ENCODE measurements at regions not wholly inside any gene's neighbourhood (a gene's known extent, or its start where the extent isn't known, plus 50 kb on each side); places are given as distances from the start of the nearest gene placed in this dataset.

GRCh38 chr12:5294274-5295070 lies 137.4 kb upstream of the NTF3 start:
- Histone ChIP-seq H3K4me2 (no peak overlapping the region), H3K4me3 (no peak overlapping the region), H2AFZ (replicated peaks) (no peak overlapping the region), H3K36me3 (no peaks in the 10 kb centered on the region), H3K27ac (no peak overlapping the region), H3K9ac (no peak overlapping the region), H3K4me1 (no peaks in the 10 kb centered on the region), H3K9me3 (ENCODE audit: low read depth) (no peaks in the 10 kb centered on the region), H4K20me1 (ENCODE audit: low read depth) (no peaks in the 10 kb centered on the region), H3K27me3 (no peaks in the 10 kb centered on the region), H3K79me2 (ENCODE audit: low read depth) (no peaks in the 10 kb centered on the region), H3F3A (ENCODE audit: low read depth) (no peaks in the 10 kb centered on the region)
- Mint-ChIP-seq H3K27ac (no peak overlapping the region), H3K27me3 (ENCODE audit: insufficient read depth, low read depth) (no peaks in the 10 kb centered on the region), H3K36me3 (no peaks in the 10 kb centered on the region), H3K4me3 (no peak overlapping the region), H3K9me3 (no peaks in the 10 kb centered on the region), H3K4me1 (no peaks in the 10 kb centered on the region)
- TF ChIP-seq EZH2 (IDR thresholded peaks at IDR 0.05) (no peak), EZH2phosphoT487 (IDR thresholded peaks at IDR 0.05) (no peak)
- TF ChIP-seq, protein P1, sequence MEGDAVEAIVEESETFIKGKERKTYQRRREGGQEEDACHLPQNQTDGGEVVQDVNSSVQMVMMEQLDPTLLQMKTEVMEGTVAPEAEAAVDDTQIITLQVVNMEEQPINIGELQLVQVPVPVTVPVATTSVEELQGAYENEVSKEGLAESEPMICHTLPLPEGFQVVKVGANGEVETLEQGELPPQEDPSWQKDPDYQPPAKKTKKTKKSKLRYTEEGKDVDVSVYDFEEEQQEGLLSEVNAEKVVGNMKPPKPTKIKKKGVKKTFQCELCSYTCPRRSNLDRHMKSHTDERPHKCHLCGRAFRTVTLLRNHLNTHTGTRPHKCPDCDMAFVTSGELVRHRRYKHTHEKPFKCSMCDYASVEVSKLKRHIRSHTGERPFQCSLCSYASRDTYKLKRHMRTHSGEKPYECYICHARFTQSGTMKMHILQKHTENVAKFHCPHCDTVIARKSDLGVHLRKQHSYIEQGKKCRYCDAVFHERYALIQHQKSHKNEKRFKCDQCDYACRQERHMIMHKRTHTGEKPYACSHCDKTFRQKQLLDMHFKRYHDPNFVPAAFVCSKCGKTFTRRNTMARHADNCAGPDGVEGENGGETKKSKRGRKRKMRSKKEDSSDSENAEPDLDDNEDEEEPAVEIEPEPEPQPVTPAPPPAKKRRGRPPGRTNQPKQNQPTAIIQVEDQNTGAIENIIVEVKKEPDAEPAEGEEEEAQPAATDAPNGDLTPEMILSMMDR (IDR thresholded peaks at IDR 0.05): no peak
- DNase-seq (ENCODE audit: low spot score): no peak

DNA sequence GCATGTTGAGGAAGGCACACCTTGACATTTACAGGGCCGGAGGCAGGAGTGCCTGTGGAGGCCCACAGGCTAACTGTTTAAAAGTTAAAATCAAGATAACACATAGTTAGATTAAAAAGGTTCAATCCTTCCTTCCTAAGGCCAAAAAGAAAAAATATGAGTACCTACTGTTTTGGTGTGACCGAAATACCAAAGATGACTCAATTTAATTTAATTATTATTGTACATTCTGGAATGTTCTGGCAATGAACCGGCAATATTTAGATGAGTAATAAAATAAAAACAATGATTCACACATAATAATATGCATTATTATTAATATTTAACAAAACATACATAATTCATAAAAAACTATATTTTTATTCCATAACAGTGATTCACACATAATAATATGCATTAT lies 136.8 kb upstream of the NTF3 start:
- no peak overlapping the region for H3K4me2 ChIP-seq
- H3K4me3 Mint-ChIP-seq: no peak overlapping the region

DNA sequence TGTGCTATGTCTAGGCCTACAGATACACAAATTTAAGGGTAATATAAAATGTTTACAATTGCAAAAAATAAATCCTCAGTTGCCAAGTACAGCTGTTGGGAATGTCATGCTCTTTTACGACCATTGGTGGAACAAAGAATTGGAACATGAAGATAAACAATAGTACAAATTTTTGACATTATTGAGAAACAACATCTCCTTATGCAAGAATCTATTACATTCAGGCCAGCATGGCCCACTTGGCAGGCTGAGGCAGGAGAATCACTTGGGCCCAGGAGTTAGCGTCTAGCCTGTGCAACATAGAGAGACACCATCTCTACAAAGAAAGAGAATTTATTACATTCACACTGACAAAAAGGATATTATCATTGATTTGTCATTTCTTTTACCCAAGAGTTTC lies 135.9 kb upstream of the NTF3 start:
- Histone ChIP-seq H3K9me3 (ENCODE audit: low read depth) (no peaks in the 10 kb centered on the region), H3K4me2 (no peak overlapping the region), H3K4me3 (no peak overlapping the region), H3F3A (ENCODE audit: low read depth) (no peaks in the 10 kb centered on the region), H4K20me1 (ENCODE audit: low read depth) (no peaks in the 10 kb centered on the region), H3K9ac (no peak overlapping the region), H3K79me2 (ENCODE audit: low read depth) (no peaks in the 10 kb centered on the region), H2AFZ (replicated peaks) (no peak overlapping the region), H3K4me1 (no peaks in the 10 kb centered on the region), H3K27ac (no peak overlapping the region), H3K36me3 (no peaks in the 10 kb centered on the region), H3K27me3 (no peaks in the 10 kb centered on the region)
- no peaks in the 10 kb centered on the region for H3K9me3 Mint-ChIP-seq
- TF ChIP-seq EZH2phosphoT487 (IDR thresholded peaks at IDR 0.05) (no peak), EZH2 (IDR thresholded peaks at IDR 0.05) (no peak)
- TF ChIP-seq, protein P1 (IDR thresholded peaks at IDR 0.05): no peak
- no peak for DNase-seq (ENCODE audit: low spot score)
- H3K27ac Mint-ChIP-seq: no peak overlapping the region
- H3K27me3 Mint-ChIP-seq (ENCODE audit: insufficient read depth, low read depth): no peaks in the 10 kb centered on the region
- H3K36me3 Mint-ChIP-seq: no peaks in the 10 kb centered on the region
- H3K4me1 Mint-ChIP-seq: no peaks in the 10 kb centered on the region
- H3K4me3 Mint-ChIP-seq: no peak overlapping the region

More for the DNA sequence above, 136.8 kb upstream of the NTF3 start:
- H3K27me3 Mint-ChIP-seq (ENCODE audit: insufficient read depth, low read depth): no peaks in the 10 kb centered on the region
- Histone ChIP-seq H3K4me1 (no peaks in the 10 kb centered on the region), H3K27me3 (no peaks in the 10 kb centered on the region), H3F3A (ENCODE audit: low read depth) (no peaks in the 10 kb centered on the region), H3K36me3 (no peaks in the 10 kb centered on the region), H3K79me2 (ENCODE audit: low read depth) (no peaks in the 10 kb centered on the region), H3K9ac (no peak overlapping the region), H3K27ac (no peak overlapping the region), H4K20me1 (ENCODE audit: low read depth) (no peaks in the 10 kb centered on the region), H3K4me3 (no peak overlapping the region), H3K9me3 (ENCODE audit: low read depth) (no peaks in the 10 kb centered on the region), H2AFZ (replicated peaks) (no peak overlapping the region)
- H3K36me3 Mint-ChIP-seq: no peaks in the 10 kb centered on the region
- no peaks in the 10 kb centered on the region for H3K9me3 Mint-ChIP-seq
- TF ChIP-seq, protein P1 (IDR thresholded peaks at IDR 0.05): no peak
- TF ChIP-seq EZH2 (IDR thresholded peaks at IDR 0.05) (no peak), EZH2phosphoT487 (IDR thresholded peaks at IDR 0.05) (no peak)
- H3K27ac Mint-ChIP-seq: no peak overlapping the region
- no peaks in the 10 kb centered on the region for H3K4me1 Mint-ChIP-seq
- DNase-seq (ENCODE audit: low spot score): no peak
